ENCODE measurements at regions not wholly inside any gene's neighbourhood (a gene's known extent, or its start where the extent isn't known, plus 50 kb on each side); places are given as distances from the start of the nearest gene placed in this dataset.

- no peaks in the 10 kb centered on the region for H3K79me2 ChIP-seq (replicated peaks; ENCODE audit: insufficient read depth, low read length)
- H3K9ac ChIP-seq (ENCODE audit: low read length), result no peak overlapping the region
- no peak overlapping the region for H2AFZ ChIP-seq (ENCODE audit: low read depth, low read length)
- H3K4me3 ChIP-seq (ENCODE audit: low read length), result no peak overlapping the region
- no peaks in the 10 kb centered on the region for H3K36me3 ChIP-seq (ENCODE audit: insufficient read depth, low read length)
- TF ChIP-seq RAD21 (conservative IDR thresholded peaks at IDR 0.05) (no peak), CTCF (IDR thresholded peaks at IDR 0.05; ENCODE audit: poor library complexity, severe bottlenecking) (no peak), REST (IDR thresholded peaks at IDR 0.05; ENCODE audit: borderline replicate concordance) (no peak), EZH2 (IDR thresholded peaks at IDR 0.05; ENCODE audit: borderline replicate concordance, insufficient read depth, low read length, poor library complexity, severe bottlenecking) (no peak), MXI1 (conservative IDR thresholded peaks at IDR 0.05; ENCODE audit: poor library complexity, severe bottlenecking) (no peak), EP300 (conservative IDR thresholded peaks at IDR 0.05; ENCODE audit: poor library complexity, severe bottlenecking) (no peak)
- no peaks in the 10 kb centered on the region for H3F3A ChIP-seq (ENCODE audit: insufficient read depth, low read length, poor library complexity, severe bottlenecking)
- no peaks in the 10 kb centered on the region for H3K9me2 ChIP-seq (ENCODE audit: insufficient read depth, low read length)
- H3K27ac ChIP-seq (ENCODE audit: low read length), result no peak overlapping the region
- H3K9me3 ChIP-seq (ENCODE audit: low read length), result no peaks in the 10 kb centered on the region
- no peaks in the 10 kb centered on the region for H3K27me3 ChIP-seq (ENCODE audit: insufficient read depth, low read depth, low read length)
- no peak overlapping the region for H3K4me2 ChIP-seq (ENCODE audit: low read length)
- no peaks in the 10 kb centered on the region for H4K20me1 ChIP-seq (ENCODE audit: insufficient read depth)
Observed at GRCh38 chr7:41503438-41503837, 199.5 kb downstream of the INHBA start.

GRCh38 chr7:41501466-41501865, 201.4 kb downstream of the INHBA start:
- no peak for TF ChIP-seq CTCF (IDR thresholded peaks at IDR 0.05; ENCODE audit: poor library complexity, severe bottlenecking)
- no peak for TF ChIP-seq TAF1 (IDR thresholded peaks at IDR 0.05; ENCODE audit: low read depth)
- no peak for TF ChIP-seq SMC3 (conservative IDR thresholded peaks at IDR 0.05; ENCODE audit: poor library complexity)
- Histone ChIP-seq H3K4me3 (ENCODE audit: low read length) (no peak overlapping the region), H3K9me3 (ENCODE audit: low read length) (no peaks in the 10 kb centered on the region), H3K36me3 (ENCODE audit: insufficient read depth, low read length) (no peaks in the 10 kb centered on the region), H3K27me3 (ENCODE audit: insufficient read depth, low read depth, low read length) (no peaks in the 10 kb centered on the region), H2AFZ (ENCODE audit: low read depth, low read length) (no peak overlapping the region), H3K9ac (ENCODE audit: low read length) (no peak overlapping the region), H4K20me1 (ENCODE audit: insufficient read depth) (no peaks in the 10 kb centered on the region), H3K79me2 (replicated peaks; ENCODE audit: insufficient read depth, low read length) (no peaks in the 10 kb centered on the region), H3F3A (ENCODE audit: insufficient read depth, low read length, poor library complexity, severe bottlenecking) (no peaks in the 10 kb centered on the region), H3K27ac (ENCODE audit: low read length) (no peak overlapping the region), H3K4me2 (ENCODE audit: low read length) (no peak overlapping the region), H3K9me2 (ENCODE audit: insufficient read depth, low read length) (no peaks in the 10 kb centered on the region)

Measured in neural cell (in vitro differentiated cells).